K562 (cell line): ENCODE measurements at regions not wholly inside any gene's neighbourhood (a gene's known extent, or its start where the extent isn't known, plus 50 kb on each side); places are given as distances from the start of the nearest gene placed in this dataset.

Experiments used
- ATAC-seq: fragments of 200-7000 bp; cut with Tn5 transposase; 3 replicates; pipeline ENCODE4 v1.9.1; 2020; ENCODE audit warnings: moderate library complexity
- BruUV-seq: library from RNA; stranded (reverse); fragments of 400-500 nt; replicated peaks from 2 replicates; lab custom pipeline; 2021; lab: Mats Ljungman, UMichigan
- CTCF ChIA-PET: fragments of 300-600 bp; formaldehyde crosslinking; extraction: SDS; loops from one replicate; lab custom pipeline; 2021; ENCODE audit warnings: low intra/inter-chr PET ratio; lab: Yijun Ruan, JAX
- POLR2A ChIA-PET: fragments of 300-600, 350-650 bp; sonication (Branson Sonifier 250); formaldehyde crosslinking; extraction: SDS; loops from one replicate; lab custom pipeline; 2021; ENCODE audit warnings: antibody characterized with exemption, inconsistent platforms; lab: Yijun Ruan, JAX
- DNase-seq, 4 experiments: peaks; one replicate each; pipeline versions ENCODE4 v3.0.0 to v3.0.0-alpha.2; 2011 to 2018; ENCODE audit warnings: low spot score in 3 of 4, mixed read lengths in 3 of 4; ENCODE audit errors: extremely low read depth in 1 of 4
- FAIRE-seq: peaks from 2 replicates; lab custom pipeline; 2011; peaks lifted over from hg19 to GRCh38; lab: Jason Lieb, UNC
- H2AFZ ChIP-seq: 2 replicates; pipeline ENCODE4 v1.6.0; 2011; ENCODE audit warnings: low read depth, low read length, control low read depth, inconsistent platforms
- H3K27ac ChIP-seq: fragments of 200-600 bp; 3 replicates; pipeline ENCODE4 v1.8.0; 2011; ENCODE audit warnings: low read depth, mild to moderate bottlenecking, control low read depth, inconsistent platforms, low read length, moderate library complexity, mixed read lengths; ENCODE audit errors: extremely low read depth
- H3K27me3 ChIP-seq, 2 experiments: fragments of 300-600 bp in 1 of 2; 2 replicates in 1 of 2; 3 replicates in 1 of 2; pipeline versions ENCODE4 v1.6.0 to v1.8.0; 2011; ENCODE audit warnings: inconsistent platforms in 2 of 2, low read length in 2 of 2, mild to moderate bottlenecking in 1 of 2, mixed read lengths in 1 of 2, moderate library complexity in 1 of 2; ENCODE audit not compliant: control insufficient read depth in 2 of 2, insufficient read depth in 2 of 2
- H3K36me3 ChIP-seq: fragments of 300-600 bp; 3 replicates; pipeline ENCODE4 v1.8.0; 2011; ENCODE audit warnings: mild to moderate bottlenecking, low read length, inconsistent platforms; ENCODE audit not compliant: control insufficient read depth, insufficient read depth
- H3K4me1 ChIP-seq, 2 experiments: fragments of 200-600 bp in 1 of 2; replicated peaks in 1 of 2; 2 replicates in 1 of 2; 3 replicates in 1 of 2; pipeline versions ENCODE4 v1.5.1 to v1.8.0; 2011; ENCODE audit warnings: inconsistent platforms in 2 of 2, low read length in 2 of 2, mild to moderate bottlenecking in 1 of 2, mixed read lengths in 1 of 2, moderate library complexity in 1 of 2; ENCODE audit not compliant: control insufficient read depth in 2 of 2, insufficient read depth in 2 of 2
- H3K4me2 ChIP-seq: 2 replicates; pipeline ENCODE4 v1.6.1; 2011; ENCODE audit warnings: low read length, control low read depth, inconsistent platforms, mixed read lengths; ENCODE audit not compliant: insufficient read depth
- H3K4me3 ChIP-seq: fragments of 200-600 bp; sonication (generic), shearing (Covaris generic); 2 replicates; pipeline ENCODE4 v1.5.1; 2016; ENCODE audit warnings: control low read depth, inconsistent platforms
- H3K79me2 ChIP-seq: fragments of 200-600 bp; 3 replicates; pipeline ENCODE4 v1.8.0; 2011; ENCODE audit warnings: low read length, inconsistent platforms; ENCODE audit not compliant: control insufficient read depth, insufficient read depth
- H3K9ac ChIP-seq, 2 experiments: 2 replicates each; pipeline versions ENCODE4 v1.6.0 to v1.6.1; 2011; ENCODE audit warnings: low read depth in 2 of 2, low read length in 2 of 2, control low read depth in 1 of 2, inconsistent platforms in 1 of 2, mild to moderate bottlenecking in 1 of 2, mixed read lengths in 1 of 2; ENCODE audit not compliant: insufficient read depth in 1 of 2
- H3K9me1 ChIP-seq: one replicate; pipeline ENCODE4 v1.6.0; 2011; ENCODE audit warnings: inconsistent platforms, mild to moderate bottlenecking, low read length, moderate library complexity; ENCODE audit not compliant: control insufficient read depth, insufficient read depth
- H3K9me3 ChIP-seq: replicated peaks from 2 replicates; pipeline ENCODE4 v1.5.1; 2011; ENCODE audit warnings: low read depth, low read length, inconsistent platforms; ENCODE audit not compliant: control insufficient read depth, insufficient read depth
- H4K20me1 ChIP-seq: replicated peaks from 2 replicates; pipeline ENCODE4 v1.6.1; 2011; ENCODE audit warnings: low read length, inconsistent platforms, mixed read lengths; ENCODE audit not compliant: control insufficient read depth, insufficient read depth
- BRF2 ChIP-seq: IDR thresholded peaks from 3 replicates; pipeline ENCODE4 v1.6.1; 2011; ENCODE audit warnings: borderline replicate concordance, mild to moderate bottlenecking; ENCODE audit not compliant: insufficient read length, insufficient read depth
- CHD1 ChIP-seq: fragments of 200-600 bp; sonication (generic); IDR thresholded peaks from one replicate; pipeline ENCODE4 v1.6.1; 2012; ENCODE audit warnings: mild to moderate bottlenecking, moderate library complexity, low read length, inconsistent platforms
- GMEB1 ChIP-seq: fragments of 250-450 bp; sonication (Bioruptor Pico); IDR thresholded peaks from 2 replicates; pipeline ENCODE4 v1.4.0; 2020; ENCODE audit warnings: mild to moderate bottlenecking
- JUND ChIP-seq, 2 experiments: IDR thresholded peaks; 2 replicates in 1 of 2; 3 replicates in 1 of 2; pipeline ENCODE4 v1.6.1; 2011; ENCODE audit warnings: borderline replicate concordance in 2 of 2, low read depth in 2 of 2, low read length in 2 of 2, improper control_type of control experiment in 1 of 2, missing biosample characterization in 1 of 2, missing genetic modification characterization in 1 of 2, missing genetic modification reagents in 1 of 2
- ZFPM2 ChIP-seq: fragments of 250-450 bp; sonication (Bioruptor Pico); IDR thresholded peaks from 2 replicates; pipeline ENCODE4 v1.5.1; 2022; ENCODE audit warnings: mild to moderate bottlenecking
- WGBS: fragments of 100-300 bp; shearing (Covaris generic); methylation state at CpG from one replicate; pipeline ENCODE4 v1.1.6; 2016; ENCODE audit warnings: low coverage, mixed read lengths; ENCODE audit not compliant: insufficient coverage; ENCODE audit errors: missing lambda C conversion rate; 5-methylcytosine and 5-hydroxymethylcytosine counted together
- in situ Hi-C: fragments of 300-500 bp; cut with MboI; formaldehyde crosslinking; loops from 4 replicates; pipeline ENCODE4 v1.15.0; 2018; ENCODE audit warnings: inconsistent platforms, mixed read lengths
- intact Hi-C: fragments of 100-400 bp; cut with micrococcal nuclease; formaldehyde crosslinking; loops from 2 replicates; pipeline ENCODE4 v1.14.2; 2022

- DNase-seq (no peak), FAIRE-seq (no peak)
- Histone ChIP-seq H2AFZ (no peak overlapping the region), H3K36me3 (no peaks in the 10 kb centered on the region), H3K9me1 (no peaks in the 10 kb centered on the region), H3K4me3 (no peak overlapping the region), H3K27ac (no peak overlapping the region), H3K27me3 (no peaks in the 10 kb centered on the region)
- CTCF ChIA-PET = no interaction called here
- in situ Hi-C loops (no loop called here), intact Hi-C loops (no loop called here)
- BruUV-seq = no TSS peak
- POLR2A ChIA-PET = no interaction called here
- no peak for TF ChIP-seq BRF2
- TF ChIP-seq ZFPM2 = no peak
- no peak for TF ChIP-seq CHD1
- no peak for TF ChIP-seq GMEB1
- TF ChIP-seq JUND (IDR thresholded peaks at IDR 0.05; ENCODE audit: borderline replicate concordance, low read depth, low read length) = no peak
- TF ChIP-seq JUND (tag; IDR thresholded peaks at IDR 0.05; ENCODE audit: borderline replicate concordance, low read depth, low read length) = no peak
- TF ChIP-seq, all 486 proteins: peak for 0
- Histone ChIP-seq H3K79me2 (no peaks in the 10 kb centered on the region), H3K4me2 (no peak overlapping the region), H3K9ac (no peak overlapping the region), H3K9me3 (no peaks in the 10 kb centered on the region), H3K4me1 (no peaks in the 10 kb centered on the region), H4K20me1 (no peaks in the 10 kb centered on the region)
- ATAC-seq = no peak
- WGBS = 16% methylated on average over 2 of the region's 3 CpGs
Observed at GRCh38 chr3:102737353-102737752, 302.5 kb downstream of the ZPLD1 start.
